ENCODE measurements at regions not wholly inside any gene's neighbourhood (a gene's known extent, or its start where the extent isn't known, plus 50 kb on each side); places are given as distances from the start of the nearest gene placed in this dataset.
A peak's percentile ranks its signal among the peaks of the same experiment; 100 is the strongest.

GRCh38 chr10:29773675-29774091, 138.9 kb upstream of the SVIL start:
- H3K4me1 Mint-ChIP-seq = peaks cover 4% of the 10 kb centered on the region
- TF ChIP-seq CTCF (IDR thresholded peaks at IDR 0.05) (no peak), EZH2 (IDR thresholded peaks at IDR 0.05; ENCODE audit: borderline replicate concordance, insufficient read depth, low read depth, low read length, poor library complexity, severe bottlenecking) (no peak)
- Histone ChIP-seq H3K27ac (ENCODE audit: low read length in 2 of 2) (no peak overlapping the region), H3K79me2 (ENCODE audit: control insufficient read depth, insufficient read depth, low read length) (no peaks in the 10 kb centered on the region), H3K4me1 (ENCODE audit: control insufficient read depth in 2 of 2, insufficient read depth in 2 of 2, low read length in 2 of 2) (peaks cover 0 to 4% of the 10 kb centered on the region in 2 donors), H4K20me1 (ENCODE audit: control insufficient read depth, insufficient read depth, low read length, poor library complexity, severe bottlenecking) (no peaks in the 10 kb centered on the region), H3K9ac (ENCODE audit: low read length) (no peak overlapping the region), H2AFZ (ENCODE audit: insufficient read depth, low read depth, low read length, poor library complexity, severe bottlenecking) (no peak overlapping the region), H3K4me2 (replicated peaks; ENCODE audit: low read depth, low read length, poor library complexity, severe bottlenecking) (no peak overlapping the region), H3K4me3 (ENCODE audit: control extremely low read depth in 1 of 5, extremely low read depth in 1 of 5, insufficient read depth in 1 of 5, low read depth in 2 of 5, low read length in 4 of 5) (no peak overlapping the region), H3K9me3 (ENCODE audit: control extremely low read depth in 1 of 3, control insufficient read depth in 2 of 3, insufficient read depth in 1 of 3, low read length in 2 of 3) (no peaks in the 10 kb centered on the region), H3K36me3 (replicated peaks in 1 of 2; ENCODE audit: control extremely low read depth in 1 of 2, control insufficient read depth in 1 of 2, extremely low read depth in 1 of 2, insufficient read depth in 2 of 2, low read length in 1 of 2) (no peaks in the 10 kb centered on the region), H3K27me3 (replicated peaks in 1 of 4; ENCODE audit: control extremely low read depth in 1 of 4, control insufficient read depth in 3 of 4, insufficient read depth in 4 of 4, low read length in 3 of 4) (no peaks in the 10 kb centered on the region)
- 78% methylated on average over 1 of the region's 1 CpG for WGBS (ENCODE audit: insufficient coverage)
- POLR2A ChIA-PET = no interaction called here
- DNase-seq (no peak), ATAC-seq (ENCODE audit: low read depth) (no peak)
- CTCF ChIA-PET = no interaction called here
- no peak overlapping the region for H3K4me3 Mint-ChIP-seq
- H3K9me3 Mint-ChIP-seq (ENCODE audit: insufficient read depth) = peaks cover 7% of the 10 kb centered on the region
- H3K27me3 Mint-ChIP-seq = peaks cover 7% of the 10 kb centered on the region
- no peak overlapping the region for H3K27ac Mint-ChIP-seq
- intact Hi-C loops (cut with micrococcal nuclease) = no loop called here

DNA sequence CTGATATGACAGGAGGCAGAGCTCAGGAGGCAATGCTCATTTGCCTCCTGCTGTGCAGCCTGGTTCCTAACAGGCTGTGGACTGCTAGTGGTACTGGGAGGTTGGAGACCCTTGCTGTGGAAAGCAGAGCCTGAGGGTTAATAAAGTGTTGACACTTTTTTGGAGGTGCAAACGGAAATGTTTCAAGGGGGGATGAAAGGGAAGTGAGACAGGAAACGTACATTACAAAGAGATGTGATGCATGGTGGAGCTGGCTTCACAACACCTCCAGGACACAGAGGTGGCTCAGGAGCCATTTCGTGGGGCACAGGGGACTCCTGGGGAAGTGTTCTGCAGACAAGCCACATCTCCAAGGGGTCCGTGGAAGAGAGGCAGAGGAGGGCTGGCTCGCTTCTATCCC, 137.6 kb upstream of the SVIL start:
- Histone ChIP-seq H2AFZ (ENCODE audit: insufficient read depth, low read depth, low read length, poor library complexity, severe bottlenecking) (peak overlapping the region; percentile 36), H3K4me2 (replicated peaks; ENCODE audit: low read depth, low read length, poor library complexity, severe bottlenecking) (no peak overlapping the region), H3K9me3 (ENCODE audit: control extremely low read depth in 1 of 3, control insufficient read depth in 2 of 3, insufficient read depth in 1 of 3, low read length in 2 of 3) (peaks cover 0 to 3% (median 0%) of the 10 kb centered on the region in 3 donors), H3K4me3 (ENCODE audit: control extremely low read depth in 1 of 5, extremely low read depth in 1 of 5, insufficient read depth in 1 of 5, low read depth in 2 of 5, low read length in 4 of 5) (no peak overlapping the region), H3K9ac (ENCODE audit: low read length) (no peak overlapping the region), H4K20me1 (ENCODE audit: control insufficient read depth, insufficient read depth, low read length, poor library complexity, severe bottlenecking) (no peaks in the 10 kb centered on the region), H3K4me1 (ENCODE audit: control insufficient read depth in 2 of 2, insufficient read depth in 2 of 2, low read length in 2 of 2) (peaks cover 0 to 4% of the 10 kb centered on the region in 2 donors), H3K79me2 (ENCODE audit: control insufficient read depth, insufficient read depth, low read length) (no peaks in the 10 kb centered on the region), H3K27me3 (replicated peaks in 1 of 4; ENCODE audit: control extremely low read depth in 1 of 4, control insufficient read depth in 3 of 4, insufficient read depth in 4 of 4, low read length in 3 of 4) (no peaks in the 10 kb centered on the region), H3K27ac (ENCODE audit: low read length in 2 of 2) (no peak overlapping the region), H3K36me3 (replicated peaks in 1 of 2; ENCODE audit: control extremely low read depth in 1 of 2, control insufficient read depth in 1 of 2, extremely low read depth in 1 of 2, insufficient read depth in 2 of 2, low read length in 1 of 2) (no peaks in the 10 kb centered on the region)
- Mint-ChIP-seq H3K4me1 (peaks cover 4% of the 10 kb centered on the region), H3K4me3 (no peak overlapping the region), H3K27me3 (peaks cover 3% of the 10 kb centered on the region), H3K27ac (no peak overlapping the region), H3K9me3 (ENCODE audit: insufficient read depth) (peaks cover 5% of the 10 kb centered on the region)
- intact Hi-C loops (cut with micrococcal nuclease) = no loop called here
- WGBS (ENCODE audit: insufficient coverage) = 10% methylated on average over 3 of the region's 5 CpGs
- ATAC-seq (ENCODE audit: low read depth) (no peak), DNase-seq (no peak)
- CTCF ChIA-PET = no interaction called here
- POLR2A ChIA-PET = no interaction called here
- TF ChIP-seq CTCF (IDR thresholded peaks at IDR 0.05) (no peak), EZH2 (IDR thresholded peaks at IDR 0.05; ENCODE audit: borderline replicate concordance, insufficient read depth, low read depth, low read length, poor library complexity, severe bottlenecking) (no peak)

Data from B cell (primary cell).